ENCODE measurements at regions not wholly inside any gene's neighbourhood (a gene's known extent, or its start where the extent isn't known, plus 50 kb on each side); places are given as distances from the start of the nearest gene placed in this dataset.
"Not testable (repeated sequence)": the region's sequence is repeated elsewhere in the genome, so short reads cannot be mapped to it uniquely, and the experiment has no call there.

DNA sequence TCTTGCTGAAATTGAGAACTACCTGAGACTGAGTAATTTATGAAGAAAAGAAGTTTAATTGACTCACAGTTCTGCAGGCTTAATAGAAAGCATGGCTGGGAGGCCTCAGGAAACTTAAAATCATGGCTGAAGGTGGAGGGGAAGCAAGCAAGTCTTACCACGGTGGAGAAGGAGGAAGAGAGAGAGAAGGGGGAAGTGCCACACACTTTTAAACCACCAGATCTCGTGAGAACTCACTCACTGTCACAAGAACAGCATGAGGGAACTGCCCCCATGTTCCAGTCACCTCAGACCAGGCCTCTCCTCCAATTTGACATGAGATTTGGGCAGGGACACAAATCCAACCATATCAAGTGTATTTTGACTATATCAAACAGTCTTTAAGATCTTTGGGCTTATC is 668.3 kb downstream of the SLCO4C1 start:
- not testable (repeated sequence) for DNase-seq

DNA sequence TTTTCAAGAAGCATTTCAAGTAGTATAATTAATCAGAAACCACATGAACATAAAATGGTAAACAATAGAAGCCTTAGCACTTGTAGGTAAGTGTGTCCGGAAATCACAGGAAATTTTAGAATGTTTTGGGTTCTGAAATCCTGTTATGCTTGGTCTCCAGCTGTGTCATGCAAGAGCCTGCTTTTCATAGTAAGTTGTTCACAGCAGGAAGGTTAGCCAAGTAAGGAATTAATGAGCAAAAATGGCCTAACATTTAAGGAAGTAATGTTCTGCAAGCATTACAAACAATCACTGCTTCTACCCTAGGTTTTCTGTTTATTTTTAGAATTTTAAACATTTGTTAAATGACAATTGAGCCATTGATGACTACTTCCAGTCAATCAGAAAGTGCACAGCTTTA is 669.5 kb downstream of the SLCO4C1 start:
- DNase-seq: no peak

DNA sequence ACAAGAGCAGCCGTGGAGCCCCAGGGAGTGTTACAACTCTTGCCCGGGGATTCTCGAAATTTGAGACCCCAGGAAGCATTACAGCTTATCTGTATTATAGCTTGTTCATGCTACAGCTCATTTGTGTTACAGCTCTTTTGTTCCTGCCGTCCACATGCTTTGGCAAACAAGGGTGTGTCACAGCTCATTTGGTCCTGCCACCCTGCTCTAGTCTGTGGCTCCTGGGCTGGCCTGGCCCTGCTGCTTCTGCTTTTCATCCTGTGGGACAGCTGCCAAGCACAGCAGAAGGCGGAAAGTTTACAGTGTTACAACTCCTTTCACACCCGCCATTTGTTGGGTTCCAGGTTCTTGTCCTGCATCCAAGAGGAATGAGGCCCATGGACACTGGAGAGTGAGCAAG is 685.0 kb downstream of the SLCO4C1 start:
- no peak for DNase-seq

DNA sequence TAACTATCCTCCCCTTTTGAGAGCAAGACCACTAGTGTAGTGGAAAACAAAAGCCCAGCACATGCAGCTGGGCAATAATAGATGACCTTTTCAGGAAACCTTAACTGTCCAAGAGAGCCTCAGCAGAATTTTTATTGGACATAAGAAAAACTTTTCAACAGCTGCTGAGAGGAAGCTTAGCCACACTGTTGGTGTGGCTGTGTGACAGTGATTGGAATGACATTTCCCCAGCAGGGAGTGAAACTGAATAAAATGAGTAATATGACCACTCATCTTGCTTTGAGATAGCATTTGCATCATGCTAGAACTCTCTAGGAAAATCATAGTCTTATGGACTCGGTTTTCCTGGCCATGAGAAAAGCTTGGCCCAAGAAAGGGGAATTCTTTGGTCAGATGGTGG is 687.8 kb downstream of the SLCO4C1 start:
- no peak for DNase-seq

DNA sequence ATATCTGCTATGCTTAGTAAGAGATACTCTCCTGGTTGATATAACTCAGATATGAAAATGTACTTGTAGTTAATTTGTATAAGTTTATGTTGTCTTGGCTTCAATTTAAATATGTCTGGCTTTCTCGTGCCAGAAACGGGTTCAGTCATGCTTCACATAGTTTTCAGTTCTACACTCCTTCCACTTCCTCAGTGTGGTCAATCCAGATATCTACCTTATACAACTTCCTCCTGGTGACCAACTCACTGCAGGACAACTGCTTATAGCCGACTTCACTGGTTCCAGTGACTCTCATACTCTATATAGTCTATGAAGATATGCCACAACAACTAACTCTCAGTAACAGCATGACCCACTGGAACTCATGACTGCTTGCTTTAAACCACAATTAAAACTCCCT is 690.4 kb downstream of the SLCO4C1 start:
- no peak for DNase-seq

DNA sequence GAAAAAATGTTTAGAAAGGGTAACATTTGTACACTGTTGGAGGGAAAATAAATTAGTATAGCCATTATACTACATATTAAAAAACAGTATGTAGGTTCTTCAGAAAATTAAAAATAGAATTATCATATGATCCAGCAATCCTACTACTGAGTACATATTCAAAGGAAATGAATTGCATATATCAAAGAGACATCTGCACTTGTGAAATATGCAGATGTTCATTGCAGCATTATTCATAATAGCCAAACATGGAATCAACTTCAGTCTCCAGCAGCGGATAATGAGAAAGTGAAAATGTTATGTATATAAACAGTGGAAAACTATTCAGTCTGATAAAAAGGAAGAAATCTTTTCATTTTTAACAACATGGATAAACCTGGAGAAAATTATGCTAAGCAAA is 695.5 kb downstream of the SLCO4C1 start:
- no peak for DNase-seq

DNA sequence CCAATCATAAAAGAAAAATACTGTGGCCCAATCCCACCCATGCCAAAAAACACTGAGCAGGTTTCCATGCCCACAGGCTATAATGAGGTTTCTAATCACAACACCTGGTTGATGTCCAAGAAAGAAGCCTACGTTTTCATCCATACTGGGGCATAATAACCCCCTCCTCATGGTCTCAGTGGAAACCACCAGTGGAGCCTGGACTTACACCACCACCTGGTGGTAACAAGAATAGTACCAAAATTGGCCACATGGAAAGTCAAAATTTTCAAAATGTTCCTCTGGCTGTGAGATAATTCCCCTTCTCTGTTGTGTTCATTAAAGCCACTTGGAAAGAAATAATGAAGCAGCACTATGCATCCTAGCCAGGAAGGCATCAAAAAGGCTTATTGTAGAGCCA is 687.3 kb upstream of the ST8SIA4 start:
- DNase-seq: no peak

DNA sequence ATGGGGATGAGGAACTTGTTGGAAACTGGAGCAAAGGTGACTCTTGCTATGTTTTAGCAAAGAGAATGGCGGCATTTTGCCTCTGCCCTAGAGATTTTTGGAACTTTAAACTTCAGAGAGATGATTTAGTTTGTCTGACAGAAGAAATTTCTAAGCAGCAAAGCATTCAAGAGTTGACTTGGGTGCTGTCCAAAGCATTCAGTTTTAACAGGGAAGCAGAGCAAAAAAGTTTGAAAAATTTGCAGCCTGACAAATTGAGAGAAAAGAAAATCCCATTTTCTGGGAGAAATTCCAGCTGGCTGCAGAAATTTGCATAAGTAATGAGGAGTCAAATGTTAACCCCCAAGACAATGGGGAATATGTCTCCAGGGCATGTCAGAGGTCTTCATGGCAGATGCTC is 682.3 kb upstream of the ST8SIA4 start:
- no peak for DNase-seq

DNA sequence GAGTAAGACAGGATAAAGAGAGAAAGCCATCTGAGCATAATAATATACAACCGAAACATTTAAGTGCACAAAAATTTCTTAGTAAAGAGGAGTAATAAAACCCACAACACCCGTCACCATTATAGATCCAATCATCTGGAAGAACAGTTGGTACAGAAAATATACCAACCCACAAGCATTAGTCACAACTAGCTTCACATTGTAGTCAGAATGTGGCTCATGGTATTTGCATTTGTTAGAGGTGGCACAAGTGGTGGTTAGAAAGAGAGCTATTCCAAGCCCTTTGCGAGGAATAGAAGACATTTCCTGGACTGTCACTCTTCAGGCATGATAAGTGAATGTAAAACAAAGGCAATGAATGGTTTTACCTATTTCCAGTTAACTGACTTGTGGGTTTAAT is 677.5 kb upstream of the ST8SIA4 start:
- no peak for DNase-seq

DNA sequence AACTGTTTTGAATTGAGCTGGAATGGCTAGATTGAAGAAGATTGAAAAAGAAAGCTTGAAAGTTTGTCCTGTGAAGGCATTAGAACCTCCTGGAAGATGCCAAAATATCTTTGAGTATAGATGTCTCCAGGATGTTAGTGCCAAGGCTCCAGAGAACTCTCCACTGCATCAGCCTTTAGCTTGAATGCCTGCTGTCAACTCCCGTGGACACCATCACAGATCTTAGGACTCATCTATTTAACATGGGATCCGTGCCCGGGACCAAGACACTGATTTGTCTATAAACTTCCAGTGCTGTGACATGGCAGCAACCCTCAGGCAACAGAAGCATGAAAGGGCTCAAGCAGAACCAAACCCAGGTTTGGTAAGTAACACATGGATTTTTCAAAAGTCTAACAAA is 670.9 kb upstream of the ST8SIA4 start:
- no peak for DNase-seq

DNA sequence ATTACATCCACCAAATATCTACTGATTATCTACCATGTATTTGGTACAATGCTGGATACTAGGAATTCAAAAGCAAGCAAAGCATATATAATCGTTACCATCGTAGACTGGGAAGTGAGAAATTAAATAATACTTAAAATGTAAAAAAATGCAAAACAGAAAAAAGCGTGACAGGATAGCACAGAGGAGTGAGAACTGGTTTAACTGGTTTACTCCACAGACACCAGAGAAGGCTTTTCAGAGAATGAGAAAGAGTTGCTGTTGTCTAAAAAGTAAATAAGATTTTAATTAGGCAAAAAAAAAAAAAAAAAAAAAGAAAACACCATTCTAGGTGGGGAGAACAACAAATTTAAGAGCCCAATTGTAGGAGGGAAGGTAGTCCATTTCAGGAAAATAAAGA is 657.9 kb upstream of the ST8SIA4 start:
- no peak for DNase-seq

DNA sequence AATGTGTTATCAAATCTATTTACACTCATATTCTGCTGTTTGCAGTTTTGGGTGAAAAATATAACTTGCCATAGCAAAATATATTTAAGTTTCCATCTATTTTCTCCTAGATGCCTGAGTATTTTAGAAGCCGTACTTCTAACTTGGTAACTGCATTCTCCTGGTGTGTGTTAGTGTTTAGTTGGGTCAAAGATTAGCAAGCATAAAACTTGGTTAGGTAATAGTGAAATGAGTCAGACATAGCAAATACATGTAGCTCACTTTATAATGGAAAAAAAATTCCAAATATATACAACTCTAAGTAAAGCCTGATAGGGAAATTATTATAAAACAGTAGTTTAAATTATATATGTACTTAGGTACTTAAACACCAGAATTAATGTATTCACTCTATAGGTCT is 640.7 kb upstream of the ST8SIA4 start:
- no peak for DNase-seq

DNA sequence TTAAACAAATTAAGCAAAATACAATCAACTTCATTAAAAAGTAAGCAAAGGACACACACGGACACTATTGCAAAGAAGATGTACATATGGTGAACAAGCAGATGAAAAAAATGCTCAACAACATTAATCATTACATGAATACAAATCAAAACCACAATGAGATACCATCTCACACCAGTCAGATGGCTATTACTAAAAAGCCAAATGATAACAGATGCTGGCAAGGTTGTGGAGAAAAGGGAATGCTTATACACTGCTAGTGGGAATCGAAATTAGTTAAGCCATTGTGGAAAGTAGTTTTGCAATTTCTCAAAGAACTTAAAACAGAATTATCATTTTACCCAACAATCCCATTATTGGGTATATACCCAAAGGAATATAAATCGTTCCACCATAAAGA is 636.2 kb upstream of the ST8SIA4 start:
- no peak for DNase-seq

DNA sequence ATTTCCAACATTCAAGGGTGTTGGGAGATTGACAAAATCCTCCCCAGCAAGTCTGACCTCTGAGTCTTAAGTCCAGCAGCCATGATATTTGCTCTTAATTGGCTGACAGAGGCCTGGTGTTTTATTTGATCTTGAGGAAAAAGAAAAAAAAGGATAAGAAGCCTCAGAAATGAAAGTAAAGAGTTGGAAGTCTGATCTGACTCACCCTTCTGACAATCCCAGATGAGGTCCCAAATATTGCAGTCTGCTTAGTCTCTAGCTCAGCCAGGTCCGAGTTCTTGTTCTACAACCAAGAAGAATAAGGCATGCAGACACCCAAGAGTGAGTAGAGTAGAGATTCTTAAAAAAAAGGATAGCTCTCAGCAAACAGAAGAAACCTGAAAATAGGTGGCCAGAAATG is 632.5 kb upstream of the ST8SIA4 start:
- DNase-seq: no peak

DNA sequence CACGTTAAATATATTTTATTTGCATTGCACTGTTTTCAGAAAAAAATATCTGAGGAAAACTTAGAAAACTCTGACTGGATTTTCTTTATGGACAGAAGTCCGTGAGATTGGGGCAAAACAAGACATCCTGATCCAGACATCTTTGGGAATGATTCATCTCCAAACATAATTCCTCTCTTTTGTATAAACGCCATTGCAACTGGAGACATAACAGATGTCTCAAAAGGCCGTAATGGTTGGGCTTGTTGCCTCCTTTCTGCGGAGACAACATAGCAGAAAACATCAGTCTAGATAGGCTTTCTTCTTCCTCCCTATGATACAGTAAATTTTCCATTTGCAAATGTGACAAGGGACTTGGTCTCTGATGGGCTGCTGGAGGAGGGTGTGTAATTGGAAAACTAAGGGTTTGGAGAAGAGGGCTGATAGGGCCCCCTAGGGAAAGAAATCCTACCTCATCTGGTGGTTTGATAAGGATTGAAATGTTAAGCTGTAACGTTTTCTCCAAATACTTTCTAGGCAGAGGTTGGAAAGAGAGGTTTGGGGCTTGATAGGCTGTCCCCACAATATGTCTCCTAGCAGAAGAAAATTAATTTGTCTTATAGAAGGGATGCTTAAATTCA is 631.5 kb upstream of the ST8SIA4 start:
- no peak for DNase-seq

DNA sequence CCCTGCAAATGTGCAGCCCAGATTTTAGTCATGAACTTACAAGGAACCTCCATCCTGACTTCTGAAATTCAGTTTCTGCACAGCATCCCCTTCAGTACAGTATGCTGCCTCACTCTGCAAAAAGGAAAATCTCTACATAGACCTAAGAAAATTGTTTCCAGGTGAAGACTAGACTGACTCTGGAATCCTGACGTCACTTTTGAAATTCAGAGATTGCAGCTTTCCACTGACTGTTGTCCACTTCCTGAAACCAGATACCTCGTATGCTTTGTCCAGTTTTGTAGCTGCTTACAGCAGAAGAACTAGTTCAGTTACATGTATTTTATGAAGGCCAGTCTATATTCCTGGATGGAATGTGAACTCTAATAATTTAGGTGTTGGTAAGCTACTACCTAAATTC is 629.3 kb upstream of the ST8SIA4 start:
- no peak for DNase-seq

DNA sequence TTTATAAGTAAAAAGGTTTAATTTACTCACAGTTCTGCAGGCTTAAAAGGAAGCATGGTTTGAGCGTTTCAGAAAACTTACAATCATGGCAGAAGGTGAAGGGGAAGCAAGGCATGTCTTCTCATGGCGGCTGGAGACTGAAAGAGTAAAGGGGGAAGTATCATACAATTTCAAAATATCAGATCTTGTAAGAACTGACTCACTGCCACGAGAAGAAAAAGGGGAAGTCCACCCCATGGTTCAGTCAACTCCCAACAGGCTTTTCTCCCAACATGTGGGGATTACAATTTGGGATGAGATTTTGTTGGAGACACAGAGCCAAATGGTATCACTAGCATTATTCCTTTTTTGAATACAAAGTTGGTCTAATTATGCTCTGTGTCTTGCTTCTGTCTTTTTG is 627.9 kb upstream of the ST8SIA4 start:
- no peak for DNase-seq

DNA sequence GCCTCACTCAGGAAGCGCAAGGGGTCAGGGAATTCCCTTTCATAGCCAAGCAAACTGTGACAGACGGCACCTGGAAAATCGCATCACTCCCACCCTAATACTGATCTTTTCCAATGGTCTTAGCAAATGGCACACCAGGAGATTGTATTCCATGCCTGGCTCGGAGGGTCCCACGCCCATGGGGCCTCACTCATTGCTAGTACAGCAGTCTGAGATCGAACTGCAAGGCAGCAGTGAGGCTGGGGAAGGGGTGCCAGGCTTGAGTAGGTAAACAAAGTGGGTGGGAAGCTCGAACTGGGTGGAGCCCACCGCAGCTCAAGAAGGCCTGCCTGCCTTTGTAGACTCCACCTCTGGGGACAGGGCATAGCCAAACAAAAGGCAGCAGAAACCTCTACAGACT is 626.0 kb upstream of the ST8SIA4 start:
- not testable (repeated sequence) for DNase-seq

DNA sequence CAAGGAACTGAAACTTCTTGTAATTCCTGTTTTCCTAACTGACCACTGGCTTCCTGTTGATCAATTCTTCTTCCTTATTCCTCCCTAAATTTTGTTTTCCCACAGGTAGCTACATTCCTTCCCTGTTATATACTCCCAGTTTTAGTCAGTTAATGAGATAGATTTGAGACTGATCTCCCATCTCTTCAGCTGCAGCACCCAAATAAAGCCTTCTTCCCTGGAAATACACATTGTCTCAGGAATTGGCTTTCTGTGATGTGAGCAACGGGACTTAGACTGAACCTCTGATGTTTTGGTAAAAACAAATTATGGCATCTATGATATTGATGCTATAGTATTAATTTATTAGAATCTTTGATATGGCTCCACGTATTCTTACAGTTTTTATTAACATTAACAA is 617.3 kb upstream of the ST8SIA4 start:
- DNase-seq: no peak

DNA sequence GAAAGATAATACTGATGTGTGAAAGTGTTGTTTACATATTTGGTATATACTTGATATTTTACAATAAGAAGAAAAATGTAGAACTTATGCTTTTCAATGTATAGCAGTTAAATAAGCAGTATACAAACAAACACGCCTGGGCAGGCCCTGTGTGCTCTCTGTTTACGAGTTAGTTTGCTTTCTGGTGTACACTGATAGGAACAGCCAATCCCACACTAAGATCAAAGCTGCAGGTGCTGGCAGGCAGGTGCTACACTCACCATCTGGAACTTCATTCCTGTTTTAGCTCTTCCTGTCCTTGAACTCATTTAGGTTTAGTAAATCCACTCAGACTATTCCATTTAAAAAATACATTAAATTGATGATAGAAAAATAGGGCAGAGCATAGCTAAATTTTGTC is 614.7 kb upstream of the ST8SIA4 start:
- DNase-seq: no peak

DNA sequence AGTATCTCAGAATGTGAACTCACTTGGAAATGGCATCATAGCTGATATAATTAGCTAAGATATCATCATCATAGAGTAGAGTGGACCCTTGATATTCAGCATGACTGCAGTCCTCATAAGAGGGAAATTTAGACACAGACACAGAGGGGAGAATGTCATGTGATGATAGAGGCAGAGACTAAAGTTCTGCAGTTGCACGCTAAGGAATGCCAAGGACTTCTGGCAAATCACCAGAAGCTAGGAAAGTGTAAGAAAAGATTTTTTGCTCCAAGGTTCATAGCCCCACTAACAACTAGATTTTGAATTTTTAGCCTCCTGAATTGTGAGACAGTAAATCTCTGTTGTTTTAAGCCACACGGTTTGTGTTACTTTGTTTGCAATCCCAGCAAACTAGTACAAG is 612.6 kb upstream of the ST8SIA4 start:
- DNase-seq: no peak

DNA sequence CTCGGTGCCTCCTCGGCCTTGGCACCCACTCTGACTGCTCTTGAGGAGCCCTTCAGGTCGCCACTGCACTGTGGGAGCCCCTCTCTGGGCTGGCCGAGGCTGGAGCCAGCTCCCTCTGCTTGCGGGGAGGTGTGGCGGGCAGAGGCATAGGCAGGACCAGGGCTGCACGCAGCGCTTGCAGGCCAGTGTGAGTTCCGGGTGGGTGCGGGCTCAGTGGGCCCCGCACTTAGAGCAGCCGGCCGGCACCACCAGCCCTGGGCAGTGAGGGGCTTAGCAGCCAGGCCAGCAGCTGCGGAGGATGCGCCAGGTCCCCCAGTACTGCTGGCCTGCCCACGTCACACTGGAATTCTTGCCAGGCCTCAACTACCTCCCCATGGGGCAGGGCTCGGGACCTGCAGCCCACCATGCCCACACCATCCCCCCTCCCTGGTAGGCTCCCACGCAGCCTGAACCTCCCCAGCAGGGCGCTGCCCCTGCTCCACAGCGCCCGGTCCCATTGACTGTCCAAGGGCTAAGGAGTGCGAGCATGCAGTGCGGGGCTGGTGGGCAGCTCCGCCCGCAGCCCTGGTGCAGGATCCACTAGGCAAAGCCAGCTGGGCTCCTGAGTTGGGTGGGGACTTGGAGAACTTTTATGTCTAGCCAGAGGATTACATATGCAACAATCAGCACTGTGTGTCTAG is 602.9 kb upstream of the ST8SIA4 start:
- no peak for DNase-seq

DNA sequence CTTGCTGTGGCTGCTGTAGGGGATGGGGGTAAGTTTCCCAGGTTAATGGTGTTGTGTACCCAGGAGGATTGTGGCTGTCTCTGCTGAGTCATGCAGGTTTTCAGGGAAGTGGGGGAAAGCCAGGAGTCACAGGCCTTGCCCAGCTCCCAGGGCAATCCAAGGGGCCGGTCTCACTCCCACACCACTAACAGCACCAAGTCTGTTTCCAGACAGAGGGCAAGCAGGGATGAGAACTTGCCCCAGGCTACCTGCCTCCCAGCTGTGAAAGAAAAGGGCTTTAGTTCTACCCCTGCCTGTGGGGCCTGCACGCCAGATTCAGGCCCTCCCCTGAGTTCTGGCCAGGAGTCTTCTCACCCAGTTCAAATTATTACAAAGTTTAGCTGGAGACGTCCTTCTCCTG is 579.8 kb upstream of the ST8SIA4 start:
- DNase-seq: no peak

DNA sequence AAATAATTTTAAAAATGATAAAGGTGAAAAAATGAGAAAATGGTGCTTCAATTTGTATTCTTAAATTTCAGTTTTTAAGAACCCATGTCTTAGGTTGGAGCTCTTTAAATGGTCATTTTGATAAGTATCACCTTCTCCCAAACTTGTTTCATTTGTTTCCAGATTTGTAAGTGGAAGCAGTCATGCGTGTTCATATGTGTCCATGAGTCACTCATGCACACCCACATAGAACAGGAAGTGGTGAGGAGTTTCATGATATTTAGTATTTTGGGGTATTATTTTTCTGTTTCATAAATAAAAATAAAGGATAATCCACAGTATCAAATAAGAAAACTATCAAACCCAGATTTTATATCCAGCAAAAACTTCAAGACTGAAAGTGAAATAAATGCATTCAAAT is 570.4 kb upstream of the ST8SIA4 start:
- DNase-seq: no peak

DNA sequence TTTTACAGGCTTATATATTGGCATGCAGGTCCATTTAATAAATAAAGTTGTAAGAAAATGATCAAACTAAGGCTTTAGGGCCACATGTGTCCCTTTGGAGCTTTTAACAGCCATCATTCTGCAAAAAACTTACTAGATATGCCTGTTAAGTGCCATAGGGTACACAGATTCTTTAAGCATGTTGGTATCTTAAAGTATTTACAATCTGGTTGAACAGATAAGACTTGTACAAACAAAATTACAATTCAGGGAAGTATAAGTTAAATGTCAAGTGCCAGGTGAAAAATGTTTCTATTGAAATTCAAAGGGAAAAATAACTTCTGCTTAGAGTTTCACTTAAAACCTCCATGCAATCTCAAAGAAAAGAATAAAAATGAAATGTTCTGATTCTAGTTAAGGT is 558.4 kb upstream of the ST8SIA4 start:
- DNase-seq: no peak

All from fibroblast of skin of scalp (primary cell).